Activated CD8-positive, alpha-beta memory T cell treated with anti-CD3 and anti-CD28 coated beads, Interleukin-2, amount 50 U/mL, for 1 hour (primary cell): ENCODE measurements at regions not wholly inside any gene's neighbourhood (a gene's known extent, or its start where the extent isn't known, plus 50 kb on each side); places are given as distances from the start of the nearest gene placed in this dataset.
"Not testable (repeated sequence)": the region's sequence is repeated elsewhere in the genome, so short reads cannot be mapped to it uniquely, and the experiment has no call there.

Source experiments
- DNase-seq: peaks from one replicate; pipeline ENCODE4 v3.0.0-alpha.2; 2020; ENCODE audit errors: extremely low read depth

- DNase-seq, result no peak
These were observed 106.7 kb downstream of the RAP2B start for GRCh38 chr3:153268564-153269279.

GRCh38 chr3:153269730-153270129 is 107.7 kb downstream of the RAP2B start:
- DNase-seq, result no peak

- no peak for DNase-seq
These were observed 111.2 kb downstream of the RAP2B start for GRCh38 chr3:153273217-153273616.

GRCh38 chr3:153273767-153274435 is 111.9 kb downstream of the RAP2B start:
- no peak for DNase-seq

- no peak for DNase-seq
These were observed 112.5 kb downstream of the RAP2B start for GRCh38 chr3:153274561-153274960.

- DNase-seq, result no peak
These were observed 113.5 kb downstream of the RAP2B start for GRCh38 chr3:153275514-153275913.

GRCh38 chr3:153277029-153277428 is 115.0 kb downstream of the RAP2B start:
- no peak for DNase-seq

GRCh38 chr3:153281236-153281997 is 119.4 kb downstream of the RAP2B start:
- not testable (repeated sequence) for DNase-seq

- no peak for DNase-seq
These were observed 120.3 kb downstream of the RAP2B start for GRCh38 chr3:153282355-153282754.

- DNase-seq, result no peak
These were observed 122.4 kb downstream of the RAP2B start for GRCh38 chr3:153284282-153284938.

- no peak for DNase-seq
These were observed 123.2 kb downstream of the RAP2B start for GRCh38 chr3:153285194-153285641.

- DNase-seq, result no peak
These were observed 124.0 kb downstream of the RAP2B start for GRCh38 chr3:153285982-153286381.

- DNase-seq, result no peak
These were observed 125.0 kb downstream of the RAP2B start for GRCh38 chr3:153287017-153287416.

- no peak for DNase-seq
These were observed 127.3 kb downstream of the RAP2B start for GRCh38 chr3:153289334-153289808.

GRCh38 chr3:153290268-153291015 is 128.4 kb downstream of the RAP2B start:
- DNase-seq, result no peak

GRCh38 chr3:153291059-153291685 is 129.1 kb downstream of the RAP2B start:
- DNase-seq, result no peak

- no peak for DNase-seq
These were observed 131.2 kb downstream of the RAP2B start for GRCh38 chr3:153293265-153293664.

- no peak for DNase-seq
These were observed 133.9 kb downstream of the RAP2B start for GRCh38 chr3:153295901-153296300.

GRCh38 chr3:153305189-153305588 is 143.2 kb downstream of the RAP2B start:
- DNase-seq, result no peak

GRCh38 chr3:153311541-153311940 is 149.5 kb downstream of the RAP2B start:
- DNase-seq, result no peak
